ENCODE measurements at regions not wholly inside any gene's neighbourhood (a gene's known extent, or its start where the extent isn't known, plus 50 kb on each side); places are given as distances from the start of the nearest gene placed in this dataset.

DNA sequence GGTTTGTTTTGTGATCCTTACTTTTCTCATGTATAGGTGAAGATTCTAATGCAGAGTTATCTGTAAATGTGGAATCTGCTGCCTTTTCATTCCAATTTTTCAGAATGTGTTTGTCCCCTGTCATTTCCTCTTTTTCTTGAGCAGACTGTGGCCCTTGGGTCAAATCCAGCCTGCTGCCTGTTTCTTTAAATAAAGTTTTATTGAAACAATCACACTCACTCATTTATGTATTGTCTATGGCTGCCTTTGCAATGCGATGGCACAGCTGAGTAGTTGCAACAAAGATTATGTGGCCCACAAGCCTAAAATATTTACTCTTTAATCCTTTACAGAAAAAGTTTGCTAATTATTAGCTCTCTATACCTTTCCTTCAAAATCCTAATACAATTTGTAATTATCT, 116.3 kb upstream of the NPHP3 start:
- intact Hi-C loops (cut with DNase I; ENCODE audit: low total_unique reads) = no loop called here
- TF ChIP-seq POLR2A (IDR thresholded peaks at IDR 0.05) = no peak
- TF ChIP-seq, protein P1, sequence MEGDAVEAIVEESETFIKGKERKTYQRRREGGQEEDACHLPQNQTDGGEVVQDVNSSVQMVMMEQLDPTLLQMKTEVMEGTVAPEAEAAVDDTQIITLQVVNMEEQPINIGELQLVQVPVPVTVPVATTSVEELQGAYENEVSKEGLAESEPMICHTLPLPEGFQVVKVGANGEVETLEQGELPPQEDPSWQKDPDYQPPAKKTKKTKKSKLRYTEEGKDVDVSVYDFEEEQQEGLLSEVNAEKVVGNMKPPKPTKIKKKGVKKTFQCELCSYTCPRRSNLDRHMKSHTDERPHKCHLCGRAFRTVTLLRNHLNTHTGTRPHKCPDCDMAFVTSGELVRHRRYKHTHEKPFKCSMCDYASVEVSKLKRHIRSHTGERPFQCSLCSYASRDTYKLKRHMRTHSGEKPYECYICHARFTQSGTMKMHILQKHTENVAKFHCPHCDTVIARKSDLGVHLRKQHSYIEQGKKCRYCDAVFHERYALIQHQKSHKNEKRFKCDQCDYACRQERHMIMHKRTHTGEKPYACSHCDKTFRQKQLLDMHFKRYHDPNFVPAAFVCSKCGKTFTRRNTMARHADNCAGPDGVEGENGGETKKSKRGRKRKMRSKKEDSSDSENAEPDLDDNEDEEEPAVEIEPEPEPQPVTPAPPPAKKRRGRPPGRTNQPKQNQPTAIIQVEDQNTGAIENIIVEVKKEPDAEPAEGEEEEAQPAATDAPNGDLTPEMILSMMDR (IDR thresholded peaks at IDR 0.05) = no peak
- no peak for DNase-seq (ENCODE audit: low spot score in 2 of 2)
- H3K4me3 ChIP-seq (ENCODE audit: low read depth, poor library complexity, severe bottlenecking) = no peak overlapping the region
- WGBS, 2 donors = 92 to 97% methylated on average over 1 of the region's 1 CpG

DNA sequence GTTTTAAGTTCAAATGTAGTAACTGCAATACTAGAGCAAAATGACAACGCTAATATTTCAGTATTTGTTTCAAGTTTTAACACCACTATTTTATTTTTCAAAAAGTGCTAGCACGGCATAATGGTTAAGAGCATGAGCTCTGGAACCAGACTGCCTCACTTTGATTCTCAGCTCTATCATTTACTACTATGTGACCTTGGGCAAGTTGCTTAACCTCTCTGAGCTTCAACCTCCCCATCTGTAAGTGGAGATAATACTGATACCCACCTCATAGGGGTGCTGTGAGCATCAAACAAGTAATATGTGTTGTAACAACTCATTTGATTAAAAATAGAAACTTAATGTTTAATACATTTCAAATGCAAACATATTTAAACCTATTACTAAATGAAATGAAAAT, 115.4 kb upstream of the NPHP3 start:
- intact Hi-C loops (cut with DNase I; ENCODE audit: low total_unique reads) = no loop called here
- 91 to 93% methylated on average over 2 of the region's 2 CpGs for WGBS, 2 donors

DNA sequence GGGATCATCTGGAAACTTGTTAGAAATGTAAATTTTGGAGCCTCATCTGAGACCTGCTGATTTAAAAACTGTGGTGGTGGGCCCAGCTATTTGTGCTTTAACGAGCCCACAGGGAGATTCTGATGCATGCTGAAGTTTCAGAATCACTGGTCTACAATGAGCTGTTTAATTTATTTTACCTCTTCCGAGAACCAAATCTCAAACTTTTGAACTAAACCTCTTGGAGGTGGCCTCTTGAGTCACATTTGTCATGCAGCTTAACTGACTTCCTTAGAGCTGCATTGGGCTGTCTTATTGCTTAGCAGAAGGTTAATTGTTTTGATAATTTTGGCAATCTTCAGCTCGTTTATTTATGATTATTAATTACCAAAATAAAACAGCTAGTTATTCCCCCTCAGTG, 112.1 kb upstream of the NPHP3 start:
- no peak for DNase-seq (ENCODE audit: low spot score in 2 of 2)
- TF ChIP-seq, protein P1 (IDR thresholded peaks at IDR 0.05) = no peak
- no peak for TF ChIP-seq POLR2A (IDR thresholded peaks at IDR 0.05)
- H3K4me3 ChIP-seq (ENCODE audit: low read depth, poor library complexity, severe bottlenecking) = no peak overlapping the region
- intact Hi-C loops (cut with DNase I; ENCODE audit: low total_unique reads) = no loop called here
- 79 to 80% methylated on average over 3 of the region's 3 CpGs for WGBS, 2 donors

More for the DNA sequence above, 115.4 kb upstream of the NPHP3 start:
- DNase-seq (ENCODE audit: low spot score in 2 of 2) = no peak
- no peak for TF ChIP-seq POLR2A (IDR thresholded peaks at IDR 0.05)
- TF ChIP-seq, protein P1 (IDR thresholded peaks at IDR 0.05) = no peak
- no peak overlapping the region for H3K4me3 ChIP-seq (ENCODE audit: low read depth, poor library complexity, severe bottlenecking)

DNA sequence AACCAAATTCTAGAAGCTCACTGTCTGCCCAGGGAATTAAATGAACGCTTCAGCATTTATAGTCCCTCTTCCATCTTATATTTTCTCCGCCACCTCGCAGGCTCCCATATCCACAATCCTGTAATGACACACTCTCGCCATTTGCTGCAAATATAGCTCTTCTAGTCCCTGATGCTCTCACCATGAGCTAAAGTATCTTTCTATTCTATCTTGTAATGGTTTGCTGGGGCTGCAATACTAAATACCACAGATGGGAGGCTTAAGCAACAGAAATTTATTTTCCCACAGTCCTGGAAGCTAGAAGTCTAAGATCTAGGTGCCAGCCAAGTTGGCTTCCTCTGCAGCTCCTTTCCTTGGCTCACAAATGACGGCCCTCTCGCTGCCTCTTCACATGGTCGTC, 106.9 kb upstream of the NPHP3 start:
- no peak for TF ChIP-seq POLR2A (IDR thresholded peaks at IDR 0.05)
- TF ChIP-seq, protein P1 (IDR thresholded peaks at IDR 0.05) = no peak

DNA sequence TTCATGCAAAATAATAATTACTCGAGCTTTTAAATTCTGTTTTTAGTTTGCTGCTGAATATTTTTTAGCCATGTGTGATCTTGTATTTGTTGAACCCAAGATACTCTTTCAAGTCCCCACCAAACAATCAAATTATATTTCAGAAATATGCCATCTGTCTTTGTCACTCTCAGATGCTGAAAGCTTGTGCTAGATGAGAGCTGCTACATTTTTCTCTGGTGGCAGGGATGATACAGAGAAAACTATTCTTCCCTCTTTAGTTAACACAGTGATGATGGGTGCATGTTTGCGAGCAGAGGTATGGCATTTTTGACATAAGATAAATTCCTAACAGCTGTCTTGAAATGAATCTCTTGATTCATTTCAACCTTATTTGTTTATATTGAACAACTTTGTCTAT, 100.6 kb upstream of the NPHP3 start:
- intact Hi-C loops (cut with DNase I; ENCODE audit: low total_unique reads) = no loop called here
- DNase-seq (ENCODE audit: low spot score in 2 of 2) = no peak
- H3K4me3 ChIP-seq (ENCODE audit: low read depth, poor library complexity, severe bottlenecking) = no peak overlapping the region
- WGBS, 2 donors = 72 to 83% methylated on average over 2 of the region's 2 CpGs
- TF ChIP-seq, protein P1 (IDR thresholded peaks at IDR 0.05) = no peak
- TF ChIP-seq POLR2A (IDR thresholded peaks at IDR 0.05) = no peak

More for the DNA sequence above, 106.9 kb upstream of the NPHP3 start:
- WGBS, 2 donors = 86 to 90% methylated on average over 7 of the region's 7 CpGs
- H3K4me3 ChIP-seq (ENCODE audit: low read depth, poor library complexity, severe bottlenecking) = no peak overlapping the region
- DNase-seq (ENCODE audit: low spot score in 2 of 2) = no peak
- intact Hi-C loops (cut with DNase I; ENCODE audit: low total_unique reads) = no loop called here

DNA sequence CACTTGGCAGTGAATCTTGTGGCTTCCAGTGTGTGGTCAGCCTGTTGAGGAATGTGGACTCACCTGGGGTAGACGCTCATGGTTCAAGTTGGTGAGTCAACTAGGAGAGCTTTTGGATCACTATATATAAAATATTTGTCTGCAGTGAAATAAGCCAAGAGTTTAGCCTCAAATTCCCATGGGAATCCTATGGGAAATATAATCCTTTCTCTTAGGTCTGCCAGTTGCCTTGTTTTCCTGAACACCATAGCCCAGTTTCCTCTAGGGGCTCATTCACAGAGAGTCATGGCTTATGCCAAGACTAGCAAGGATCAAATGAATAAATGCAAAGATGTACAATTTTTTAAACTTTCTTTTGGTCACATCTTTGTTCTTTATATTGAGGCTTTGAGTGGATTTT, 100.1 kb upstream of the NPHP3 start:
- no peak for DNase-seq (ENCODE audit: low spot score in 2 of 2)
- intact Hi-C loops (cut with DNase I; ENCODE audit: low total_unique reads) = no loop called here
- WGBS, 2 donors = 54 to 68% methylated on average over 1 of the region's 1 CpG
- TF ChIP-seq, protein P1 (IDR thresholded peaks at IDR 0.05) = no peak
- no peak for TF ChIP-seq POLR2A (IDR thresholded peaks at IDR 0.05)
- no peak overlapping the region for H3K4me3 ChIP-seq (ENCODE audit: low read depth, poor library complexity, severe bottlenecking)

Measured in lower leg skin (tissue), 4 donors.